ENCODE measurements at regions not wholly inside any gene's neighbourhood (a gene's known extent, or its start where the extent isn't known, plus 50 kb on each side); places are given as distances from the start of the nearest gene placed in this dataset.

GRCh38 chr5:15266229-15266628 lies 233.8 kb upstream of the FBXL7 start:
- Histone ChIP-seq H3K4ac (replicated peaks; ENCODE audit: insufficient read length, low read depth, low read length) (no peak overlapping the region), H3K23ac (ENCODE audit: insufficient read length) (no peak overlapping the region), H3K27ac (ENCODE audit: low read depth, low read length) (no peak overlapping the region), H2BK20ac (ENCODE audit: low read length) (no peak overlapping the region), H2BK120ac (replicated peaks; ENCODE audit: low read depth, low read length) (no peak overlapping the region), H2AFZ (ENCODE audit: low read length) (no peak overlapping the region), H3K4me1 (replicated peaks in 1 of 4; ENCODE audit: control insufficient read depth in 3 of 4, insufficient read depth in 4 of 4, low read length in 3 of 4) (peaks cover 0 to 7% (median 2%) of the 10 kb centered on the region in 4 experiments; a peak in 3 of 7 replicates), H3K14ac (ENCODE audit: insufficient read length) (no peak overlapping the region), H4K20me1 (replicated peaks in 1 of 2; ENCODE audit: control insufficient read depth in 1 of 2, insufficient read depth in 2 of 2, low read length in 2 of 2) (no peaks in the 10 kb centered on the region), H4K91ac (replicated peaks; ENCODE audit: insufficient read length, low read length) (no peak overlapping the region), H3K27me3 (replicated peaks in 1 of 4; ENCODE audit: control insufficient read depth in 3 of 4, extremely low read depth in 1 of 4, insufficient read depth in 3 of 4, low read length in 3 of 4) (no peaks in the 10 kb centered on the region; a peak in 1 of 7 replicates), H3K18ac (ENCODE audit: extremely low read depth, low read length) (no peak overlapping the region), H3K56ac (replicated peaks; ENCODE audit: insufficient read length, low read depth, low read length) (no peak overlapping the region), H4K8ac (ENCODE audit: extremely low read depth, insufficient read depth, low read length) (no peak overlapping the region), H2BK5ac (ENCODE audit: low read depth, low read length) (no peak overlapping the region), H3K4me2 (ENCODE audit: insufficient read depth in 1 of 2, low read depth in 2 of 2, low read length in 2 of 2) (no peak overlapping the region), H4K5ac (ENCODE audit: insufficient read length, low read depth, low read length) (no peak overlapping the region), H3K4me3 (ENCODE audit: extremely low read depth in 1 of 4, insufficient read depth in 2 of 4, low read depth in 3 of 4, low read length in 4 of 4) (no peak overlapping the region), H3K23me2 (ENCODE audit: low read depth, low read length) (no peaks in the 10 kb centered on the region), H3K79me1 (ENCODE audit: low read depth, low read length) (no peaks in the 10 kb centered on the region), H3K36me3 (ENCODE audit: control insufficient read depth in 2 of 4, insufficient read depth in 4 of 4, low read length in 3 of 4) (no peaks in the 10 kb centered on the region), H3K9me3 (ENCODE audit: insufficient read depth in 2 of 2, low read depth in 1 of 2, low read length in 1 of 2) (no peaks in the 10 kb centered on the region), H2BK15ac (ENCODE audit: low read length) (no peak overlapping the region), H3K9ac (replicated peaks in 1 of 4; ENCODE audit: extremely low read depth in 1 of 4, low read depth in 3 of 4, low read length in 3 of 4) (no peak overlapping the region), H2AK5ac (ENCODE audit: low read depth, low read length) (no peak overlapping the region), H3K79me2 (ENCODE audit: control insufficient read depth in 1 of 2, insufficient read depth in 2 of 2, low read length in 2 of 2) (no peaks in the 10 kb centered on the region), H2BK12ac (ENCODE audit: low read depth, low read length) (no peak overlapping the region)
- WGBS, 2 experiments (ENCODE audit: extremely low coverage in 1 of 2, insufficient coverage in 1 of 2, insufficient read length in 1 of 2, insufficient replicate concordance in 2 of 2, low coverage in 1 of 2, low lambda C conversion rate in 2 of 2, missing lambda C conversion rate in 1 of 2): 95% methylated on average over 1 of the region's 1 CpG; no CpG with 5 or more reads in 1 of the 2 experiments
- DNase-seq (ENCODE audit: low read depth in 1 of 2, low spot score in 2 of 2): no peak
- ChIA-PET CTCF (ENCODE audit: partially characterized antibody) (no interaction called here), POLR2A (ENCODE audit: partially characterized antibody) (no interaction called here)
- FAIRE-seq: no peak
- no peak for TF ChIP-seq EGR1 (IDR thresholded peaks at IDR 0.05; ENCODE audit: borderline replicate concordance, low read depth, low read length)
- TF ChIP-seq FOSL1 (IDR thresholded peaks at IDR 0.05; ENCODE audit: insufficient read depth, low read depth, low read length): no peak
- TF ChIP-seq TAF7 (optimal IDR thresholded peaks at IDR 0.05; ENCODE audit: borderline replicate concordance, low read depth, low read length): no peak
- TF ChIP-seq EZH2 (IDR thresholded peaks at IDR 0.05; ENCODE audit: low read depth, low read length, severe bottlenecking): no peak
- no peak for TF ChIP-seq RXRA (IDR thresholded peaks at IDR 0.05; ENCODE audit: insufficient read depth, low read depth, low read length)
- TF ChIP-seq CHD1 (IDR thresholded peaks at IDR 0.05; ENCODE audit: low read depth, low read length): no peak
- no peak for TF ChIP-seq MAX (IDR thresholded peaks at IDR 0.05)
- no peak for TF ChIP-seq E2F6 (IDR thresholded peaks at IDR 0.05)
- no peak for TF ChIP-seq EP300 (IDR thresholded peaks at IDR 0.05; ENCODE audit: borderline replicate concordance in 1 of 2, low read depth in 2 of 2, low read length in 2 of 2)
- TF ChIP-seq HDAC2 (IDR thresholded peaks at IDR 0.05; ENCODE audit: borderline replicate concordance in 1 of 2, low read depth in 2 of 2, low read length in 2 of 2): no peak
- no peak for TF ChIP-seq CBX8 (IDR thresholded peaks at IDR 0.05; ENCODE audit: borderline replicate concordance, low read depth, low read length)
- TF ChIP-seq YY1 (IDR thresholded peaks at IDR 0.05; ENCODE audit: low read depth, low read length): no peak
- no peak for TF ChIP-seq JUN (IDR thresholded peaks at IDR 0.05; ENCODE audit: low read depth, low read length)
- TF ChIP-seq RFX5 (IDR thresholded peaks at IDR 0.05; ENCODE audit: borderline replicate concordance, low read depth, low read length): no peak

All from H1 (cell line).